Gastroesophageal sphincter (tissue), 3 donors: ENCODE measurements at regions not wholly inside any gene's neighbourhood (a gene's known extent, or its start where the extent isn't known, plus 50 kb on each side); places are given as distances from the start of the nearest gene placed in this dataset.

Experiments used
- CTCF ChIP-seq, 4 experiments: fragments of 200-600 bp in 2 of 4; fragments of 450-650 bp in 2 of 4; sonication (generic) in 1 of 4; IDR thresholded peaks; one replicate each; pipeline ENCODE4 v1.5.1; 2017 to 2019; ENCODE audit warnings: antibody characterized with exemption in 4 of 4, mild to moderate bottlenecking in 2 of 4, moderate library complexity in 2 of 4
- POLR2AphosphoS5 ChIP-seq: sonication (generic); formaldehyde crosslinking; IDR thresholded peaks from one replicate; pipeline ENCODE4 v1.6.1; 2017; ENCODE audit warnings: antibody characterized with exemption

- TF ChIP-seq CTCF (IDR thresholded peaks at IDR 0.05) (no peak), POLR2AphosphoS5 (no peak)
Observed at GRCh38 chr9:86997951-86998350, 50.6 kb upstream of the GAS1 start.
